Heart right ventricle (tissue), 16 donors: ENCODE measurements at regions not wholly inside any gene's neighbourhood (a gene's known extent, or its start where the extent isn't known, plus 50 kb on each side); places are given as distances from the start of the nearest gene placed in this dataset.

ENCODE experiments used
- ATAC-seq, 8 donors: fragments of 200-7000 bp; cut with Tn5 transposase; one replicate each; pipeline ENCODE4 v1.9.1; 2020; ENCODE audit warnings: mild to moderate bottlenecking in 8 of 8, moderate library complexity in 8 of 8, moderate number of reproducible peaks in 1 of 8
- DNase-seq, 2 donors: peaks; one replicate each; pipeline ENCODE4 v3.0.0-alpha.2; 2020
- H3K27ac ChIP-seq, 10 donors: fragments of 200-600 bp; sonication (generic) in 2 of 10; one replicate each; pipeline versions ENCODE4 v1.5.0 to v1.8.0; 2020 to 2022; ENCODE audit warnings: mild to moderate bottlenecking in 3 of 10
- H3K27me3 ChIP-seq, 7 donors: fragments of 200-600 bp; one replicate each; pipeline ENCODE4 v1.8.0; 2021 to 2022; ENCODE audit warnings: mild to moderate bottlenecking in 2 of 7
- H3K36me3 ChIP-seq, 9 donors: fragments of 200-600 bp; sonication (generic) in 1 of 9; one replicate each; pipeline versions ENCODE4 v1.5.0 to v1.8.0; 2020 to 2022; ENCODE audit warnings: mild to moderate bottlenecking in 2 of 9
- H3K4me1 ChIP-seq, 9 donors: fragments of 200-600 bp; sonication (generic) in 1 of 9; one replicate each; pipeline versions ENCODE4 v1.5.0 to v1.8.0; 2020 to 2022; ENCODE audit warnings: mild to moderate bottlenecking in 4 of 9
- H3K4me3 ChIP-seq, 10 donors: fragments of 200-600 bp; sonication (generic) in 2 of 10; one replicate each; pipeline versions ENCODE4 v1.5.0 to v1.8.0; 2020 to 2022; ENCODE audit warnings: mild to moderate bottlenecking in 7 of 10, moderate library complexity in 2 of 10
- H3K9me3 ChIP-seq, 11 donors: fragments of 200-600 bp in 10 of 11; sonication (generic) in 2 of 11; one replicate each; pipeline versions ENCODE4 v1.5.0 to v1.8.0; 2013 to 2022; ENCODE audit warnings: mild to moderate bottlenecking in 2 of 11, control low read depth in 1 of 11, moderate library complexity in 1 of 11
- CTCF ChIP-seq, 9 donors: fragments of 200-600 bp; sonication (generic) in 2 of 9; IDR thresholded peaks; one replicate each; pipeline versions ENCODE4 v1.5.0 to v1.8.0; 2021 to 2022; ENCODE audit warnings: antibody characterized with exemption in 9 of 9, mild to moderate bottlenecking in 5 of 9, moderate library complexity in 1 of 9
- WGBS, 2 donors: extraction: QIAGEN DNeasy Blood & Tissue Kit; methylation state at CpG; one replicate each; pipeline ENCODE4 v1.1.7; 2013; ENCODE audit warnings: inconsistent platforms in 1 of 2; 5-methylcytosine and 5-hydroxymethylcytosine counted together
- intact Hi-C, 10 donors: fragments of 100-400 bp; cut with DNase I; formaldehyde crosslinking; loops; one replicate each; pipeline versions ENCODE4 v1.11.1 to v1.14.2; 2022
- donor health status: Arrhythmogenic right ventricular cardiomyopathy.
- donor health status: ischemic (EF 13 %, LVEDD 7.1; RV severe dilation, severe dysfunction).
- donor health status: healthy with polysubstance abuse.
- donor health status: DM: no; HTN: yes; CAD: no.
- donor health status: DM: no; HTN: no; CAD: no.
- donor health status: ischemic (EF 25% LVEDD 6.9; RV normal size, moderate dysfunction).
- donor health status: ischemic (EF 25% LVEDD 5.7; RV mildly dilated, moderate dysfunction).
- donor health status: healthy.
- donor health status: DM: yes; HTN: yes; CAD: no.
- donor health status: Ischemic cardiomyopathy.
- donor health status: ischemic (EF 35%, LVEDD 5.7; RV mildly dilated, moderate dysfunction).
- donor health status: nonischemic (EF 11% LVEDD 7.7; RV severe dilation, severe dysfunction).
- donor health status: DM: yes; HTN: yes; CAD: no.
- donor health status: PGD.
- donor health status: ischemic (EF 29% LVEDD 5.4; RV normal size, mild dysfunction).
- donor health status: nonischemic (EF 23%, LVEDD 6.1; RV moderate dilation, normal function).

GRCh38 chr2:238667639-238668038 lies 180.2 kb upstream of the TWIST2 start:
- intact Hi-C loops: no loop called here
- ATAC-seq (no peak), DNase-seq (no peak)
- Histone ChIP-seq H3K27me3 (peaks cover 0 to 7% (median 0%) of the 10 kb centered on the region in 7 donors), H3K4me1 (no peaks in the 10 kb centered on the region), H3K36me3 (no peaks in the 10 kb centered on the region), H3K27ac (no peak overlapping the region), H3K4me3 (no peak overlapping the region), H3K9me3 (peaks cover 0 to 52% (median 0%) of the 10 kb centered on the region in 11 donors)
- no peak for TF ChIP-seq CTCF (IDR thresholded peaks at IDR 0.05)
- 51 to 63% methylated on average over 2 of the region's 2 CpGs for WGBS, 2 donors

- Histone ChIP-seq H3K4me3 (no peak overlapping the region), H3K9me3 (peaks cover 0 to 60% (median 0%) of the 10 kb centered on the region in 11 donors), H3K27me3 (peaks cover 0 to 7% (median 0%) of the 10 kb centered on the region in 7 donors), H3K36me3 (no peaks in the 10 kb centered on the region), H3K27ac (no peak overlapping the region), H3K4me1 (no peaks in the 10 kb centered on the region)
- 57 to 76% methylated on average over 1 of the region's 1 CpG for WGBS, 2 donors
- intact Hi-C loops: no loop called here
- DNase-seq: no peak
- ATAC-seq: no peak
- TF ChIP-seq CTCF (IDR thresholded peaks at IDR 0.05): no peak
Observed at GRCh38 chr2:238668426-238668825, 179.5 kb upstream of the TWIST2 start.

GRCh38 chr2:238669046-238669445 lies 178.8 kb upstream of the TWIST2 start:
- Histone ChIP-seq H3K4me1 (no peaks in the 10 kb centered on the region), H3K4me3 (no peak overlapping the region), H3K27ac (no peak overlapping the region), H3K36me3 (no peaks in the 10 kb centered on the region), H3K9me3 (peaks cover 0 to 62% (median 0%) of the 10 kb centered on the region in 11 donors), H3K27me3 (peaks cover 0 to 7% (median 0%) of the 10 kb centered on the region in 7 donors)
- DNase-seq (no peak), ATAC-seq (no peak)
- WGBS, 2 donors: 92 to 96% methylated on average over 1 of the region's 1 CpG
- no peak for TF ChIP-seq CTCF (IDR thresholded peaks at IDR 0.05)
- intact Hi-C loops: no loop called here

- Histone ChIP-seq H3K27ac (no peak overlapping the region), H3K27me3 (peaks cover 0 to 7% (median 0%) of the 10 kb centered on the region in 7 donors), H3K4me1 (no peaks in the 10 kb centered on the region), H3K36me3 (no peaks in the 10 kb centered on the region), H3K4me3 (no peak overlapping the region), H3K9me3 (peaks cover 0 to 56% (median 0%) of the 10 kb centered on the region in 11 donors)
- no peak for TF ChIP-seq CTCF (IDR thresholded peaks at IDR 0.05)
- intact Hi-C loops: no loop called here
- DNase-seq (no peak), ATAC-seq (no peak)
Observed at GRCh38 chr2:238669581-238670080, 178.3 kb upstream of the TWIST2 start.
